HEK293T (cell line): ENCODE measurements at regions not wholly inside any gene's neighbourhood (a gene's known extent, or its start where the extent isn't known, plus 50 kb on each side); places are given as distances from the start of the nearest gene placed in this dataset.

Experiments used
- BHLHE40 ChIP-seq: fragments of 450-650 bp; IDR thresholded peaks from 2 replicates; pipeline ENCODE4 v1.6.1; 2016; ENCODE audit warnings: mild to moderate bottlenecking, moderate library complexity, borderline replicate concordance
- FOXA1 ChIP-seq: fragments of 450-650 bp; IDR thresholded peaks from 2 replicates; pipeline ENCODE4 v1.6.1; 2016; ENCODE audit warnings: mild to moderate bottlenecking
- HDGF ChIP-seq: fragments of 450-650 bp; IDR thresholded peaks from 2 replicates; pipeline ENCODE4 v1.6.1; 2017; ENCODE audit warnings: antibody characterized with exemption, borderline replicate concordance
- L3MBTL2 ChIP-seq: fragments of 450-650 bp; conservative IDR thresholded peaks from 2 replicates; pipeline ENCODE4 v1.6.1; 2016; ENCODE audit warnings: mild to moderate bottlenecking
- SP1 ChIP-seq: fragments of 450-650 bp; IDR thresholded peaks from 2 replicates; pipeline ENCODE4 v1.6.1; 2017
- ZNF384 ChIP-seq: fragments of 450-650 bp; IDR thresholded peaks from 2 replicates; pipeline ENCODE4 v1.6.1; 2016

DNA sequence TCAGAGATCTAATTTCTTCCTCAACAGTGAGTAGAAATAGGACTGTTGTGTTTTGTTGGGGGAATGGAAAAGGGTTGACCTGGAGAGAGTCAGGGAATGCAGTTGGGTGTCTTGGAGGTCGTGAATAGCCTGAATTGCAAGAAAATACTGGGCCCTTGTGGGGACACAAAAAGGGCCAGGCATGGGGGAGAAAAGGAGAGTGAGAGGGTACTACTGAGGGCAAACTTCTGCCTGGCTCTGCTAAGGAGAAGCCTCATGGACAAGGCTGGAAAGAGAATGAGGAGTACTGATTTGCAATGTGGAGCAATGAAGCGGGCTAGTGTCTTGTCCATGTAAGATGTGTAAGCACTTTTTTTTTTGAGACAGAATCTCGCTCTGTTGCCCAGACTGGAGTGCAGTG, 96.2 kb upstream of the IRF2BP2 start:
- TF ChIP-seq L3MBTL2 (no peak), BHLHE40 (no peak), HDGF (no peak), SP1 (no peak), FOXA1 (no peak), ZNF384 (no peak)
